KMS-11 (cell line): ENCODE measurements at regions not wholly inside any gene's neighbourhood (a gene's known extent, or its start where the extent isn't known, plus 50 kb on each side); places are given as distances from the start of the nearest gene placed in this dataset.

Experiments used
- H2AFZ ChIP-seq: fragments of 200-600 bp; sonication (generic); 2 replicates; pipeline ENCODE4 v1.6.1; 2016; ENCODE audit warnings: antibody characterized with exemption, mixed run types, low read depth
- H3K27ac ChIP-seq: fragments of 200-600 bp; sonication (generic); 2 replicates; pipeline ENCODE4 v1.6.1; 2016; ENCODE audit warnings: mild to moderate bottlenecking, mixed run types
- H3K27me3 ChIP-seq: fragments of 200-600 bp; sonication (generic); 2 replicates; pipeline ENCODE4 v1.6.1; 2017; ENCODE audit warnings: mild to moderate bottlenecking, low read depth, mixed run types, moderate library complexity; ENCODE audit not compliant: insufficient read depth
- H3K36me3 ChIP-seq: fragments of 200-600 bp; sonication (generic); 2 replicates; pipeline ENCODE4 v1.6.1; 2017; ENCODE audit warnings: mild to moderate bottlenecking, mixed run types; ENCODE audit not compliant: insufficient read depth
- H3K4me1 ChIP-seq: fragments of 200-600 bp; sonication (generic); 2 replicates; pipeline ENCODE4 v1.6.1; 2016; ENCODE audit warnings: mild to moderate bottlenecking, low read depth, mixed run types; ENCODE audit not compliant: poor library complexity, severe bottlenecking
- H3K4me2 ChIP-seq: fragments of 200-600 bp; sonication (generic); 2 replicates; pipeline ENCODE4 v1.7.0; 2016; ENCODE audit warnings: mild to moderate bottlenecking, mixed run types
- H3K4me3 ChIP-seq: fragments of 200-600 bp; sonication (generic); IDR thresholded peaks from 2 replicates; pipeline ENCODE4 v1.6.1; 2017; ENCODE audit warnings: low read depth, low read length, mixed read lengths; ENCODE audit not compliant: insufficient read depth
- H3K79me2 ChIP-seq: fragments of 200-600 bp; sonication (generic); 2 replicates; pipeline ENCODE4 v1.6.1; 2016; ENCODE audit warnings: low read depth, mixed run types; ENCODE audit not compliant: insufficient read depth
- H3K9ac ChIP-seq: fragments of 200-600 bp; sonication (generic); 2 replicates; pipeline ENCODE4 v1.6.1; 2016; ENCODE audit warnings: mild to moderate bottlenecking, mixed run types
- H4K20me1 ChIP-seq: fragments of 200-600 bp; sonication (generic); 2 replicates; pipeline ENCODE4 v1.6.1; 2016; ENCODE audit warnings: mild to moderate bottlenecking, mixed run types; ENCODE audit not compliant: insufficient read depth
- TF ChIP-seq, protein P1 (sequence below): fragments of 200-600 bp; sonication (generic); conservative IDR thresholded peaks from 2 replicates; pipeline ENCODE4 v1.6.1; 2017; ENCODE audit warnings: low read depth, mild to moderate bottlenecking, antibody characterized with exemption, low read length, moderate library complexity, mixed read lengths

GRCh38 chr4:27084685-27085361 is 224.2 kb downstream of the STIM2 start:
- H3K4me2 ChIP-seq: no peak overlapping the region
- no peak overlapping the region for H2AFZ ChIP-seq
- no peaks in the 10 kb centered on the region for H4K20me1 ChIP-seq
- no peaks in the 10 kb centered on the region for H3K4me1 ChIP-seq
- no peaks in the 10 kb centered on the region for H3K27me3 ChIP-seq
- H3K36me3 ChIP-seq: no peaks in the 10 kb centered on the region
- TF ChIP-seq, protein P1, sequence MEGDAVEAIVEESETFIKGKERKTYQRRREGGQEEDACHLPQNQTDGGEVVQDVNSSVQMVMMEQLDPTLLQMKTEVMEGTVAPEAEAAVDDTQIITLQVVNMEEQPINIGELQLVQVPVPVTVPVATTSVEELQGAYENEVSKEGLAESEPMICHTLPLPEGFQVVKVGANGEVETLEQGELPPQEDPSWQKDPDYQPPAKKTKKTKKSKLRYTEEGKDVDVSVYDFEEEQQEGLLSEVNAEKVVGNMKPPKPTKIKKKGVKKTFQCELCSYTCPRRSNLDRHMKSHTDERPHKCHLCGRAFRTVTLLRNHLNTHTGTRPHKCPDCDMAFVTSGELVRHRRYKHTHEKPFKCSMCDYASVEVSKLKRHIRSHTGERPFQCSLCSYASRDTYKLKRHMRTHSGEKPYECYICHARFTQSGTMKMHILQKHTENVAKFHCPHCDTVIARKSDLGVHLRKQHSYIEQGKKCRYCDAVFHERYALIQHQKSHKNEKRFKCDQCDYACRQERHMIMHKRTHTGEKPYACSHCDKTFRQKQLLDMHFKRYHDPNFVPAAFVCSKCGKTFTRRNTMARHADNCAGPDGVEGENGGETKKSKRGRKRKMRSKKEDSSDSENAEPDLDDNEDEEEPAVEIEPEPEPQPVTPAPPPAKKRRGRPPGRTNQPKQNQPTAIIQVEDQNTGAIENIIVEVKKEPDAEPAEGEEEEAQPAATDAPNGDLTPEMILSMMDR: no peak
- H3K9ac ChIP-seq: no peak overlapping the region
- no peak overlapping the region for H3K4me3 ChIP-seq
- H3K27ac ChIP-seq: no peak overlapping the region
- no peaks in the 10 kb centered on the region for H3K79me2 ChIP-seq

GRCh38 chr4:27085396-27085795 is 224.8 kb downstream of the STIM2 start:
- no peak overlapping the region for H2AFZ ChIP-seq
- H3K79me2 ChIP-seq: no peaks in the 10 kb centered on the region
- no peak overlapping the region for H3K4me2 ChIP-seq
- H3K4me3 ChIP-seq: no peak overlapping the region
- no peak overlapping the region for H3K9ac ChIP-seq
- H3K27me3 ChIP-seq: no peaks in the 10 kb centered on the region
- H3K27ac ChIP-seq: no peak overlapping the region
- TF ChIP-seq, protein P1: no peak
- H3K36me3 ChIP-seq: no peaks in the 10 kb centered on the region
- no peaks in the 10 kb centered on the region for H4K20me1 ChIP-seq
- no peaks in the 10 kb centered on the region for H3K4me1 ChIP-seq

DNA sequence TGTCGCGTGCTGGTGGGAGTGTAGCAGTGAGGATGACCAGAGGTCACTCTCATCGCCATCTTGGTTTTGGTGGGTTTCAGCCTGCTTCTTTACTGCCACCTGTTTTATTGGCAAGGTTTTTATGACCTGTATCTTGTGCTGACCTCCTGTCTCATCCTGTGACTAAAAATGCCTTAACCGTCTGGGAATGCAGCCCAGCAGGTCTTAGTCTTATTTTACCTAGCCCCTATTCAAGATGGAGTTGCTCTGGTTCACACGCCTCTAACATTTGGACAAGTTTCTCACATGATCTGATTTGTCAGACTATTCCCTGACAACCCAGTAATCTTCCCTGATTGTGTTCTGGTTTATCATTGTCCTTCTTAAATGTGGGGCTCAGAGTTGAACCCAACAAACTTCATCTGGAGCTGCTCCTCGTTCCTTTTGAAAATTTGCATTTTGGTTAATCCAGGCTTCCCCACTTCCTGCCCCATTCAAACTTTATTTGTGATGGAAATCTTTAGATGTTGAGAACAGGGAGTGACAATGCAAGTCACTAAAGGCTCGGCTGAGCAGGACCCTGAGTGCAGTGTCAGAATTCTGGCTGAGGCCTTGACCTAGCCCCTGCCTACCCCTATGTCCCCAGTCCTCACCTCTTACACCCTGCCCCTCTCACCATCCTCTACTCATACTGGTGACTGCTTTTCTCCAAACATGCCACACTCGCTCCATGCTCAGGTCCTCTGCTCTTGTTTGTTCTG is 226.8 kb downstream of the STIM2 start:
- H3K79me2 ChIP-seq: no peaks in the 10 kb centered on the region

DNA sequence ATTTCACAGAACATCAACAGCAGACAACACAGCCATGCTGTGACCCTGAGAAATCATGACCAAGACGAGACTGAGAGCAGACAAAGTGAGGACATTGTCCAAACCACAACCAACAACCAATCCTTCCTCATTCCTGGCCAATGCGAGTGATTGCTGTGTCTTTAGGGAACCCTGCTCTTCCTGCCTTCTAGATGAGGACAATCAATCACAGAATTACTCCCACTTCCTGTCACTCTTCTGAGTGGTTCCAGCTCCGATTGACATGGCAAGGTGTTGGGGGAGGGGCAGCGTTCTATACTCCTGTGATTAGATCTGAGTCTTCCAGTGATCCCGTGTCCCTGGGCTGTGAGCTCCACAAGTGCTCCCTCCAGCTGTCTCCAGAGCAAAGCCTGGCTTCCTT is 227.8 kb downstream of the STIM2 start:
- Histone ChIP-seq H3K4me1 (no peaks in the 10 kb centered on the region), H2AFZ (no peak overlapping the region), H3K4me3 (no peak overlapping the region), H3K27ac (no peak overlapping the region), H4K20me1 (no peaks in the 10 kb centered on the region), H3K36me3 (no peaks in the 10 kb centered on the region), H3K79me2 (no peaks in the 10 kb centered on the region), H3K4me2 (no peak overlapping the region), H3K9ac (no peak overlapping the region), H3K27me3 (no peaks in the 10 kb centered on the region)
- TF ChIP-seq, protein P1: no peak

More for the DNA sequence above, 226.8 kb downstream of the STIM2 start:
- H3K27me3 ChIP-seq: no peaks in the 10 kb centered on the region
- no peaks in the 10 kb centered on the region for H4K20me1 ChIP-seq
- H3K27ac ChIP-seq: no peak overlapping the region
- TF ChIP-seq, protein P1: no peak
- H3K4me1 ChIP-seq: no peaks in the 10 kb centered on the region
- no peak overlapping the region for H3K9ac ChIP-seq
- H3K4me2 ChIP-seq: no peak overlapping the region
- H2AFZ ChIP-seq: no peak overlapping the region
- no peaks in the 10 kb centered on the region for H3K36me3 ChIP-seq
- H3K4me3 ChIP-seq: no peak overlapping the region
